ENCODE measurements at regions not wholly inside any gene's neighbourhood (a gene's known extent, or its start where the extent isn't known, plus 50 kb on each side); places are given as distances from the start of the nearest gene placed in this dataset.

GRCh38 chr14:86971292-86971691 lies 1021.7 kb downstream of the GALC start:
- H3K36me3 ChIP-seq (ENCODE audit: control insufficient read depth, insufficient read depth, low read length), result no peaks in the 10 kb centered on the region
- DNase-seq (ENCODE audit: extremely low read depth, insufficient read length), result no peak
- no peaks in the 10 kb centered on the region for H3K27me3 ChIP-seq (replicated peaks; ENCODE audit: control insufficient read depth, insufficient read depth, low read length)
- no peak overlapping the region for H3K4me3 ChIP-seq (replicated peaks; ENCODE audit: low read depth, low read length)
- no peak for TF ChIP-seq CTCF (IDR thresholded peaks at IDR 0.05; ENCODE audit: insufficient read depth, low read length, poor library complexity, severe bottlenecking)

DNA sequence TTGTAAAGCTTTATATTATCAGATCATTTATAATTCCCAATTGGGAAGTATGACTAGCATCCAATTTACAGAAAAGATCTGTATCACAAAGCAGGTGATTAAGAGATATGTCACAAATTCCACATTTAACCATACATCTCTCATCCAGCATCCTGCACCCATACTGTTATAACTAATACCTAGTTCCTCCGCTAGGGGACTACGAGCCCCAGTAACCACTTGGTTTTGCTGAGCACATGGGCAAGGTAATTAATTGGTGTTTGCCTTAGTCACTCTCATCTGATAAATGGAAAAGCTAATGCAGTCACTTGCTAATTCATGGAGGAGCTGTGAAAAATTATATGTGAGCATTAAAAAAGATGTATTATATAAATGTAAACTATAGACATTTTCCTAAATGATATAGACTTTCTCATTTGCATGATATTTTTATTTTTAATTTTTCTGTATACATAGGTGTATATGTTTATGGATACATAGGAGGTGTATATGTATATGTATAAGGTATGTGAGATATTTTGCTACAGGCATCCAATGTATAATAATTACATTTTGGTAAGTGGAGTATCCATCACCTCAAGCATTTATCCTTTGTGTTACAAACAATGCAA lies 1031.8 kb downstream of the GALC start:
- Histone ChIP-seq H3K4me3 (replicated peaks; ENCODE audit: low read depth, low read length) (no peak overlapping the region), H3K36me3 (ENCODE audit: control insufficient read depth, insufficient read depth, low read length) (no peaks in the 10 kb centered on the region), H3K27me3 (replicated peaks; ENCODE audit: control insufficient read depth, insufficient read depth, low read length) (no peaks in the 10 kb centered on the region)
- no peak for DNase-seq (ENCODE audit: extremely low read depth, insufficient read length)
- TF ChIP-seq CTCF (IDR thresholded peaks at IDR 0.05; ENCODE audit: insufficient read depth, low read length, poor library complexity, severe bottlenecking), result peak; percentile 19

GRCh38 chr14:86955771-86956354 lies 1037.1 kb downstream of the GALC start:
- no peaks in the 10 kb centered on the region for H3K36me3 ChIP-seq (ENCODE audit: control insufficient read depth, insufficient read depth, low read length)
- TF ChIP-seq CTCF (IDR thresholded peaks at IDR 0.05; ENCODE audit: insufficient read depth, low read length, poor library complexity, severe bottlenecking), result no peak
- H3K4me3 ChIP-seq (replicated peaks; ENCODE audit: low read depth, low read length), result no peak overlapping the region
- no peaks in the 10 kb centered on the region for H3K27me3 ChIP-seq (replicated peaks; ENCODE audit: control insufficient read depth, insufficient read depth, low read length)
- no peak for DNase-seq (ENCODE audit: extremely low read depth, insufficient read length)

DNA sequence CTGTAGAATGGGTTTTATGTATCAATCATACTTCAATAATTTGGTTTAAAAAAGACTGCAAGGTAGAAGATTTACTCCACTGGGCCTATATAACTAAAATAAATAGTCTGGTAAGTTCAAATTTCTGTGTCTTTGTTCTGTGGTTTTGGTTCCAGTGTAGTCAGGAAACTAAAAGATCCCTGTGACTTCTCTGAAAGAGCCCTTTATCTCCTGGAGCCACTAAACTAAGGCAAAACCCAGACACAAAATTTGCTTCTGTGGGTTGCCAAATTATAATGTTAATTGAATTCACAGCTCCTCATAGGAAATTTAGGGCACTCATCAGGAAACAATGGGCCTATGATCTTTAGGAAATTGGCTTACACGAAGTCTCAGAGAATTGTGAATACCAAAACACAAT lies 1038.4 kb downstream of the GALC start:
- H3K36me3 ChIP-seq (ENCODE audit: control insufficient read depth, insufficient read depth, low read length), result no peaks in the 10 kb centered on the region
- DNase-seq (ENCODE audit: extremely low read depth, insufficient read length), result no peak
- H3K4me3 ChIP-seq (replicated peaks; ENCODE audit: low read depth, low read length), result no peak overlapping the region
- H3K27me3 ChIP-seq (replicated peaks; ENCODE audit: control insufficient read depth, insufficient read depth, low read length), result no peaks in the 10 kb centered on the region
- TF ChIP-seq CTCF (IDR thresholded peaks at IDR 0.05; ENCODE audit: insufficient read depth, low read length, poor library complexity, severe bottlenecking), result no peak

DNA sequence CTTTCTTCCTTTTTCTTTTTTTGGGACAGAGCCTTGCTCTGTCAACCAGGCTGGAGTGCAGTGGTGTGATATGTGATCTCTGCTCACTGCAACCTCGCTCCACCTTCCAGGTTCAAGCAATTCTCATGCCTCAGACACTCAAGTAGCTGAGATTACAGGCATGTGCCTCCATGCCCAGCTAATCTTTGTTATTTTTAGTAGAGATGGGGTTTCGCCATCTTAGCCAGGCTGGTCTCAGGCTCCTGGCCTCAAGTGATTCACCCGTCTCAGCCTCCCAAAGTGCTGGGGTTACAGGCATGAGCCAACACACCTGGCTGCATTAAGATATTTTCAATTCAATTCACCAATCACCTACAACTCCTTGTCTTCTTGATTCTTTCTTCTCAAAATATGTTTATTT lies 1046.5 kb downstream of the GALC start:
- DNase-seq (ENCODE audit: extremely low read depth, insufficient read length), result no peak
- TF ChIP-seq CTCF (IDR thresholded peaks at IDR 0.05; ENCODE audit: insufficient read depth, low read length, poor library complexity, severe bottlenecking), result no peak
- Histone ChIP-seq H3K4me3 (replicated peaks; ENCODE audit: low read depth, low read length) (no peak overlapping the region), H3K27me3 (replicated peaks; ENCODE audit: control insufficient read depth, insufficient read depth, low read length) (no peaks in the 10 kb centered on the region), H3K36me3 (ENCODE audit: control insufficient read depth, insufficient read depth, low read length) (no peaks in the 10 kb centered on the region)

GRCh38 chr14:86944434-86944833 lies 1048.5 kb downstream of the GALC start:
- TF ChIP-seq CTCF (IDR thresholded peaks at IDR 0.05; ENCODE audit: insufficient read depth, low read length, poor library complexity, severe bottlenecking), result no peak
- no peak overlapping the region for H3K4me3 ChIP-seq (replicated peaks; ENCODE audit: low read depth, low read length)
- H3K36me3 ChIP-seq (ENCODE audit: control insufficient read depth, insufficient read depth, low read length), result no peaks in the 10 kb centered on the region
- H3K27me3 ChIP-seq (replicated peaks; ENCODE audit: control insufficient read depth, insufficient read depth, low read length), result no peaks in the 10 kb centered on the region
- DNase-seq (ENCODE audit: extremely low read depth, insufficient read length), result no peak
